Stimulated activated CD4-positive, alpha-beta T cell treated with anti-CD3 and anti-CD28 coated beads, Interleukin-1b, Interleukin-23, amount 100 ng/mL, for 1 hour (primary cell): ENCODE measurements at regions not wholly inside any gene's neighbourhood (a gene's known extent, or its start where the extent isn't known, plus 50 kb on each side); places are given as distances from the start of the nearest gene placed in this dataset.
"Not testable (repeated sequence)": the region's sequence is repeated elsewhere in the genome, so short reads cannot be mapped to it uniquely, and the experiment has no call there.

Experiments
- DNase-seq, 2 donors: peaks; one replicate each; pipeline ENCODE4 v3.0.0-alpha.2; 2020; ENCODE audit warnings: low read depth in 2 of 2

DNA sequence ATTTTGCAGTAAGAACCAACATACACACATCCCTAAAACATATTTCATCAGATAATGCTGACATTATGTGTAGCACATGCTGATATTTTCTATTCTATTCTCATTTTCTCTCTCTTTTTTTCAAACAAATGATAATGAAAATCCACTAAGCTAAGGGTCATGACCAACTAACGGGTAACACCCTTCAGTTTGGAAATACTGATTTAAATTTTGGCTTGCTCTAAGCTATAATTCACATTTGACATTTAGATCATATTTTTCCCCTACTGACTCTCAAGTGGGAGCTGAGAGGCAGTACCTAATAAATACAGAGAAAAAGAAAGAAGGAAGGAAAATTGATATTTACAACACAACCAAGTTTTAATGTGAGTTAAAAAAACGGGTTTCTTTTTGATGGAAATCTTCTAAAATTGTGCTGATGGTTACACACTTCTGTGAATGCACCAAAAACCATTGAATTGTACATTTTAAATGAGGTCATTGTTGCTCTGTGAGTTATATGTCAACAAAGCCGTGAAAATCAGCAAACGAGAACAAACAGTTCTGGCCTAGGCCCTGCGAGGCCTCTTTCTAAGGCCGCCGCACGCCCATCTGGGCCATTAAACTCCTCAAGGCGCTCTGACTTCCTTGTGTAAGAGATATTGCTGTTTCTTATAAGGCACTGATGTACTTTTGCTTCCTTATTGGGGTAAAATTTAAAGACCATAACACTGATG, 124.2 kb downstream of the GALR1 start:
- DNase-seq, result no peak

DNA sequence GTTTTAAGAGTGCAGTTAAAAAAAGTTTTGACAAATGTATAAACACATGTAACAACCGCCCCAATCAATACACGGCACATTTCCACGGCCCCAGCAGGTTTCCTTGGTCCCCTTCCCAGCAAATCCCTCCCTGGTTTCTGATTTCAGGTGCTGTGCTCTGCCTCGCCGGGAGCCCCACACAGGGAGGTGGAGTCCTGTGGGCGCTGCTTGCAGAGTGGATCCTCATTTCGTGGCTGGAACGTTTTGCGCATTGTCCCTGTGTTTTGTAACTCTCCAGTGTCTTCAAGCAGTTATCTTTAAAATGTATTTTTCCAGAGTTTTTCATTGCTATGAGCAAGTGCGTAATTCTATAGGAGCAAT, 124.8 kb downstream of the GALR1 start:
- DNase-seq, result no peak

DNA sequence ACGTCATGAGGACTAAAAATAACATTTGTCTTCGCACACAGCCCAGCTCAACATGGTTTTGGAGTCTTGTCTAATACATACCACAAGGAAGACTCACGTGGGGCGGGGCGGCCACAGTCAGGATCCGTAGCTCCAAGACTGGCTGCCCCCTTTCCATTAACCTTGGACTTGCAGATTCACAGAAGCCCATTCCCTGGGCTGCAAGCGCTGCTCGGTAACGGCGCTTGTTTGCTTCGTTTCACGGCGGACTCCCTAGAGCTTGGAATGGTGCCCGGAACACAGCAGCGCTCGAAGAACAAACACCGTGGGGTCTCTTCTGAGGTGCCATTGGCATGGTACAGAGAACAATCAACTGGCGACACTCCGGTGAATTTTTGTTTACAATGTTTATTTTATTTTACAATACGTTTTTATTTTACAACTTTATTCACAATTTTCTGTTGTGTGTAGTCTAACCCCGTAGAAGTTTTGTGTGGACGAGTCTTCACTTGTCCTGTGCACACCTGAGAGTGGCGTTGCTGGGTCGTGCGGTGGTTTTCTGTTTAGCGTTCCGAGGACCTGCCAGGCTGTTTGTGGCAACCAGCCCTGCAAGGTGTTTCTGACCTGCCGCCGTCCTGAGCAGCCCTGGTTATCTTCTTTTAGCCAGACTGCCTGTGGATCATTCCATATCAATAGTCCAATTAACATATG, 126.5 kb downstream of the GALR1 start:
- no peak for DNase-seq

DNA sequence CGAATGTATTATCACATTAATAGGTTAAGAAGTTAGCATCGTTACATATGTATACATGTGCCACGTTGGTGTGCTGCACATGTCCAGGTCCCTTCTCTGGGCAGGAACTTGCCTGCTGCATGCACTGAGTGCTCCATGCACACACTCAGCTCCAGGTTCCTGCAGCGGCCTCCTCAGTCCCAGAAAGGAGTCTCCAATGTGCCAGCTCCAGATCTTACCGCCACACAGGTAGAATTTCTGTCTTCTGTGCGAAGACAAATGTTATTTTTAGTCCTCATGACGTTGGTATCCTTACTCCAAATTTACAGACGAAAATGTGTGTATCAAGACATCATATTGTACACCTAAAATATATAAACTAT, 127.1 kb downstream of the GALR1 start:
- DNase-seq, result no peak

DNA sequence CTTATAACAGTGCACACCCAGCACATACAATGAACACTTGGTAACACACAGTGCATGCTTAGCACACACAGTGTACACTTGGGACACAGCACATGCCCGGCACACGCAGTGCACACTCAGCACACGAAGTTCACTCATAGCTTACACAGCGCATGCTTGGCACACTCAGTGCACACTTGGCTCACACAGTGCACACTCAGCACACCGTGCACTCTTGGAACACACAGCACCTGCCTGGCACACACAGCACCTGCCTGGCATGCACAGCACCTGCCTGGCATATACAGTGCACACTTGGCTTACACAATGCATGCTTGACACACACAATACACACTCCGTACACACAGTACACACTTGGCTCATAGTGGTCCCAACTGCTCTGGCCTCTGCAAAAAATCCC, 128.2 kb downstream of the GALR1 start:
- DNase-seq, result no peak

DNA sequence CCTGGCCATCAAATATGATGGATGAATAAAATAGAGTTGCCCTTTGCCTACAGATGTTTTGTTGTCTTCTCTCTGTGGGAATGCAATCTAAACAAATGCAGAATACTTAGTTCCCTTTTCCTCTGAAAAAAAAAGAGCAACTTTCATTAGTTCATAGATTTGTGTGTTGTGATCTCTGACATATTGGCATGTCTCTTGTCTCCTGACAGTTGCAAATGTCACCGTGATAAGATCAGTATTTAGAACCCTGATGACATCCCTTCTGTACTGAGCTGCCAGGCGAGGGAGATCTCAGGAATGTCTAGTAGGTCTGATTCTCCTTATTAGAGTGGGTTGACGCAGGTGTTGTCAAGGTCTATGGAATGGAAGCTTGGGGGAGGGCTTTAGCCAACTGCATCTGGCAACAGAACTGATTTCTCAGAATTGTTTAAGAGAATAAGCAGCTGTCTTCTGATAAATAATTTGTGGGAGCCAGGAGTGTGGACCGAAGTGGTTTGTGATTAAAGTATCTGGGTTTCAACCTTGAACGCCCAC, 130.4 kb downstream of the GALR1 start:
- DNase-seq, result no peak

DNA sequence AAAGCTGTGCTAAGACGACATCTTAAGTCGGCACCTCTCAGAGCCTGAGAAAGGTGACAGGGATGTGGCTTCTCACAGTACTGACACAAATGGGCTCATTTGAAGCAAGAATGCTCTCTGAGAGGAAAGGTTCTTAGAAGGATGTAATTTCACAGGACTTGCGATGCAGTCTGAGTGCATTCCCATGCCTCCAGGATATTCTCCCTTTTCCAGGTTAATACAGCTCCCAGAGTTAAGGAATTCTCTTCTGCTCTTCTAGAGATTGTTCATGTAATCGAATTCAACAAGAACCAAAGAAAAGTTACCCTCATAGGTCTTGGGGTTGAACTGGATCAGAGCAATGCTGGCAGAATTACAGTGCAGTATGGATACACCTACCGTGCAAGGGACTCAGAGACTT, 131.0 kb downstream of the GALR1 start:
- DNase-seq, result no peak

DNA sequence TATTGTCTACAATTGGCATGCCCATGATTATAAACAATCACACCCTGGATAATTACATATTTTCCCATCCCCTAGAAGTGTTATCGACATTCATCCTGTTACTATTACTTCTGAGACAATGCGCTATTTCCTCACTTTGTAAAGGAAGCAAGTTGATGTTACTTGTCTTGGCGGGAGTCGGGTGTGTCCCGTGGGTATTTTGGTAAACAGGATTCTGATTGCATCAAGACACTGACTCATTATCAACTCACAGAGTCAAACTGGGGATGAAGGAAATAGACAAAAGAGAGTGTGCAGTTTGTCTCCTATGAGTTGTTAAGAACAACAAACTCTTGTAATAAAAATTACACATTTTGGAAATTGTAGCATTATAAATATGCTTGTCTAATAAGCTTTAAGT, 142.7 kb downstream of the GALR1 start:
- DNase-seq, result no peak

DNA sequence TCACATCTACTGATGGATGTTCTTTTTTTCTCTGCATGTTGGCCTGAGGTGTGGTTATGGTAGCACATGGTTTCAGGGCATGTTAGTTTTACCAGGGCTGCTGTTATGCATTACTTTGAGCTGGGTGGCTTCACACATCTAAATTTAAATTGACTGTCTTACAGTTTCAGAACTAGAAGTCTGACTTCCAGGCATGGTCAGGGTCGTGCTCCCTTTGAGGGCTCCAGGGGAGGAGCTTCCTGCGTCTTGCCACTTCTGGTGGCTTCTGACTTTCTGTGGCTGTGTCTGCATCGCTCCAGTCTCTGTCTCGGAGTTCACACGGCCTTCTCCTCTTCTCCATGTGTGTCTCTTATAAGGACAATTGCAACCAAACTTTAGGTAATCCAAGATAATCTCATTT, 143.9 kb downstream of the GALR1 start:
- no peak for DNase-seq

DNA sequence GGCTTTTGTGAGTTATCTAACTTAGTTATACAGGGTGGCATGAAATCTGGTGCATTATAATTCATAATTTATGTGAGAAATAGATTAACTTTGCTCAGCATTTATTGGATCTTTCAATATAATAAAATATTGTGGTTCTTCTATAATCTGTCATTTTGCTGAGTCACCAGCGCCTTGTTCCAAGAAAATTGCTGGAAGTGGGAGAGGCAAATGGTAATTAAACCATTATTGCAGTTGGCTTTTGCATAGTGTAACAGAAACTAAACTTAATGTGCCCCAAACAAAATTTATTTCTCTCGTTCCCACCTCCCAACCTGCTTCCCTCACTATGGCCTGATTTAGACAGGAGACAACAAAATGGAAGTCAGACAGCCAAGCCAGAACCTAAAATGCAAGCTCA, 146.3 kb downstream of the GALR1 start:
- DNase-seq, result no peak

DNA sequence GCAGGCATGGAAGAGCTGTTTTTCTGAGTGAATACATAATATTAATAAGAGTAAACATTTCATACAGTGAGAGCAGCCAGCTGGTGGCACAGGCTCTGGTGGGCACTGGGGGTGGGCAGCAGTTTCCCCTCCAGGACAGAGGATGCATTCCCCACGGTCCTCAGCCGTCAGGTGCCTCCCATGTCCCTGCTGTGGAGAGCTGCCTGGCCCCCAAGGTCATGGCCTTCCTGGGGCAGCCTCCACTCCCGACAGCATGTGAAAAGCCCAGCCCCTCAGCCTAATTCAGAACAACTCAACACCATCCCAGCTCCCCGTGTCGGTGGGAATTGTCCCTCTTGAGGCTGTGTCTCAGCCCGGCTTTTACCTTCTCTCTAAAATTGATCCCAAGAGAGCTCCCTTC, 147.4 kb downstream of the GALR1 start:
- no peak for DNase-seq

DNA sequence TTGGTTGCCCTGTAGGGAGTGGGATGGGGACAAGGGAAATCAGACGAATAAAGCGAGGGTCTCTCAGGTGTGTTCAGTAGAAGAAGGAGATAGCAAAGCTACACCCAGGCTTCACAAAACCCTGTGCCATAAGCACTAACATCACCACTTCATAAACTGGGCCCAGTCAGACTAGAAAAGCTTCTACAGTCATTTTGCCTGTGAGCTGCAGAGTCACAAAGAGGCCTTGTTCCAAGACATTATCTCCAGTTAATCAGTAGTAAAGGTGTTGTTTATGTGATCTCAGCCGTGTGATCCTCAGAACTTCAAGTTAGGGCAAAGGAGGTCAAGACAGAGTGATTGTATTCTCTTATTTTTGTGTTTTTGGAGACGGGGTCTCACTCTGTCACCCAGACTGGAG, 148.0 kb downstream of the GALR1 start:
- DNase-seq, result no peak

DNA sequence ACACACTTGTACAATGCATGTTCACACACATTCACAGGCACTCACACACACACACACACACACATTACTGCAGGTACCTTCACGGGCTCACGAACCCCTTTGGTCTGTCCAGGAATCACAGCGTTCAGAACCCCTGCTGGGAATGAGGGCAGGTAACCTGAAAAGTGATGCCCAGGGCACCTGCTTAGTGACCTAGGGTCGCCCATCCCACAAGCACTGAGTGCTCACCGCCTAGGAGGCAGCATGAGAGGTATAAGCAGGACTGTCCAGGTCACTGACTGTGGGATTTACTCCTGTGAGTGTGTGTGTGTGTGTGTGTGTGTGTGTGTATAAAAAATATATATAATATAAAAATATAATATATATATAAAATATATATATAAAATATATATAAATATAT, 150.9 kb downstream of the GALR1 start:
- no peak for DNase-seq

DNA sequence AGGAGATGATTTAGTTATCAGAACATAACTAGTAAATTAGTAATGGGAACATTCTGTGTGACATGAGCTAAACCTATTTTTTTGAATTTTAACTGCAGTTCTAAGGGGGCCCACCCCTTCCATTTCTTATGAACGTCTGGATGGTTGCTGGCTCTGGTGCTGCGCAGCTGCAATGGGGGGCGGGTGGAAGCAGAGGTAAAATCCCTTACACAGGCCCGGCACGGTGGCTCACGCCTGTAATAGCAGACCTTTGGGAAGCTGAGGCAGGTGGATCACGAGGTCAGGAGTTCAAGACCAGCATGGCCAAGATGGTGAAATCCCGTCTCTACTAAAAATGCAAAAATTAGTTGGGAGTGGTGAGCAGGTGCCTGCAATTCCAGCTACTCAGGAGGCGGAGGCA, 151.5 kb downstream of the GALR1 start:
- DNase-seq, result no peak

DNA sequence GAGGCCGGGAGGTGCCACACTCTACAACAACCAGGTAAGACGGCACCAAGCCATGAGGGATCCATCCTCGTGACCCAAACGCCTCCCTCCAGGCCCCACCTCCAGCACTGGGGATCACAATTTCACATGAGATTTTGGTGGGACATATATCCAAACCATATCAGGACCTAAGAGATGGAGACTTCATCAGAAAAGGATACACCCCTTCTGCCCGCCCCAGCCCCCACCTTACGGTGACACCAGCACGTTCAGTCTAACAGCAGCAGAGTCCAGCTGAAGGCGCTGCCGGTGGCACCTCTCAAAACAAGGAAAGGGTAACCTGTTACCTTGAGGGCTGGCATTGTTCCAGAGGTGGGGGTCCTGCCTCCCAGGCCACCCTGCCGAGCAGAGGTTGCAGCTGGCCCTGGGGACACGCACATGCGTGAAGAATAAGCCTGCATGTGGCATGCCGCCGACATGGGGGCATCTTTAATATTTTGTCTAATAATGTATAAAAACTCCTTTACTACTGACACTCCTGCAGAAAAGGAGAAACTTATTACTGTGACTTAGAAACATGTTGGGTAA, 154.4 kb downstream of the GALR1 start:
- no peak for DNase-seq

DNA sequence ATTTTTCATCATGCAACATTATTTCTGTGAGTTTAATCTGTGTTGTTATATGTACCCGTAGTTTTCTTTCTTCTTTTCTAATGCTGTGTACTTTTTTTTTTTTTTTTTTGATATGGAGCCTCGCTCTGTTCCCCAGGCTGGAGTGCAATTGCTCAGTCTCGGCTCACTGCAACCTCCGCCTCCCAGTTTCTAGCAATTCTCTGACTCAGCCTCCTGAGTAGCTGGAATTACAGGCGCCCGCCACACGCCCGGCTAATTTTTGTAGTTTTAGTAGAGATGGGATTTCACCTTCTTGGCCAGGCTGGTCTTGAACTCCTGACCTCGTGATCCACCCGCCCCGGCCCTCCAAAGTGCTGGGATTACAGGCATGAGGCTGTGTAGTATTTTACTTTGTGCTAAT, 155.4 kb downstream of the GALR1 start:
- no peak for DNase-seq

DNA sequence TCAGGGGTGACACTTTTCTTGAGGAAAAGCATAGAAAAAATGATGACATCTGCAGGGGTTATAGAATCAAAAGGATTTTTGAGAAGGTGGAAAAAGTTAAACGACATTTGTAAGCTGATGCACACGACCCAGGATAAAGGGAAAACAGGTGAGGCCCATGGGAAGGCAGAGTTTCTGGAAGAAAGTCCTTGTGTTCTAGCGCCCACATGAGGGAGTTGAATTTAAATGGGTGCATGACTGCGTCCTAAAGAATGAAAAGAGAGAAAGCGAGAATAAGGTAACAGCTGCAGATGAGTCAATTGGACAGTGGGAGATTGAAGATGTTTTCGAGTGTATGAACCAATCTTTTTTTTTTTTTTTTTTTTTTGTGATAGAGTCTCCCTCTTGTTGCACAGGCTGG, 158.1 kb downstream of the GALR1 start:
- DNase-seq, result no peak

DNA sequence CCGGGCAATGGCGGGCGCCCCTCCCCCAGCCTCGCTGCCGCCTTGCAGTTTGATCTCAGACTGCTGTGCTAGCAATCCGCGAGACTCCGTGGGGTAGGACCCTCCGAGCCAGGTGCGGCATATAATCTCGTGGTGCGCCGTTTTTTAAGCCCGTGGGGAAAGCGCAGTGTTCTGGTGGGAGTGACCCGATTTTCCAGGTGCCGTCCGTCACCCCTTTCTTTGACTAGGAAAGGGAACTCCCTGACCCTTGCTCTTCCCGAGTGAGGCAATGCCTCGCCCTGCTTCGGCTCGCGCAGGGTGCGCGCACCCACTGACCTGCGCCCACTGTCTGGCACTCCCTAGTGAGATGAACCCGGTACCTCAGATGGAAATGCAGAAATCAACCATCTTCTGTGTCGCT, 171.9 kb downstream of the GALR1 start:
- DNase-seq, result not testable (repeated sequence)

DNA sequence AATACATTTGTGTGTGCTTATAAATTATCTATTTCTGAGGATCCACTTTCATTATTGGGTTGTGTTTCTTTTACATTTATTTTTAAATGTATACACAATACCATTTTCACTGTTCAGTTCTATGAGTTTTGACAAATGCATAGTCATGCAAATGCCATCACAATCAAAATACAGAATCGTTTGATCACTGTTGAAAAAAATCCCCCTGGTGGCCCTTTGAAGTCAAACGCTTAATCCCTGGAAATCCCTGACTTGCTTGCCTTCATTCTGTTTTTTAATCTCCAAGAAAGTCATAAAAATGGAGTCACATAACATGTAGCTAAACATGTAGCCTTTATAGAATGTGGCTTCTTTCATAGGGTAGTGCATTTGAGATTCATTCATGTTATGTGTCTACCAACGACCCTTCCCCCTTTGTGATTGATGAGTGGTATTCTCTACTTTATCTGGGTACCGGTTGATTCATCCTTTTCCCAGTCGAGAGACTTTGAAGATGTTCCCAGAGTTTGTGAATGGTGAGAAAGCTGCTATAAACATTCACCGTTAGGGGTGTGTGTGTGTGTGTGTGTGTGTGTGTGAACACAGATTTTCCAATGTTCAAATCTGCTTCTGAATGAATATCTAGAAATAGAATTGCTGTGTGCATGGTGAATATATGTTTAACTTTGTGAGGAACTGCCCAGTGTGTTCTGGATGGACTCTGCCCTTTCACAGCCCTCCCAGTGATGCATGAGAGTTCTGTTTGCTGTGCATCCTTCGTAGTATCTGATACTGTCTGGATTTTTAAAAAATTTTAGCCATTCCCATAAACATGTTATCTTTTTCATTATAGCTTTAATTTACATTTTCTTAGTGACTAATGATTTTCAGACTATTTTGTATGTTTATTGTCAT, 173.6 kb downstream of the GALR1 start:
- no peak for DNase-seq

DNA sequence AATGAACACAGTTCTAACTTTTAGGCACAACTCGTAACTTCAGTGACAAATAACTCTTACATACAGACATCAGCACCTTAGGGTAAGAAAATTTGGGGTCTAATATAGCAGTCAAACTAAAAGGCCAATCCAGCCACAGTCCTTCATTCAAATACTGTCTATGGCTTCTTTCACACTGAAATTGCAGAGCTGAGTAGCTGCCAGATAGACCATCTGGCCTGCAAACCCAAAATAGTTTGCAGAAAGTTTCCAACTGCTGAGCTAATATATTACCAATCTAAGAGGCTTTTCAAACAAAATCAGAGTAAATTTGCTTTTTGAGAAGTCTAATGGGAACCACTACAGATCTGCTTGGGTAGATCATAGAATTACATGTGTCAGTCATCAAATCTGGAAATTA, 183.4 kb downstream of the GALR1 start:
- no peak for DNase-seq

DNA sequence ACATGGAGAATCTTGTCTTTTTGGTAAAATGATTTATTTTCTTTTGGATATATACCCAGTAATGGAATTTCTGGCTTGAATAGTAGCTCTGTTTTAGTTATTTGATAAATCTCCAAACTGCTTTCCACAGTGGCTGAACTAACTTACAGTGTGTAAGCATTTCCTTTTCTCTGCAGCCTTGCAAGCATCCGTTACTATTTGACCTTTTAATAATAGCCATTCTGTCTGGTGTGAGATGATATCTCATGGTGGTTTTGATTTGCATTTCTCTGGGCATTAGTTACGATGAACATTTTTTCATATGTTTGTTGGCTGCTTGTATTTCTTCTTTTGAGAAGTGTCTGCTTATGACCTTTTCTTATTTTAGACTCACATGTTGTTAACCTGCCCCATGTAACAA, 190.2 kb downstream of the GALR1 start:
- no peak for DNase-seq

DNA sequence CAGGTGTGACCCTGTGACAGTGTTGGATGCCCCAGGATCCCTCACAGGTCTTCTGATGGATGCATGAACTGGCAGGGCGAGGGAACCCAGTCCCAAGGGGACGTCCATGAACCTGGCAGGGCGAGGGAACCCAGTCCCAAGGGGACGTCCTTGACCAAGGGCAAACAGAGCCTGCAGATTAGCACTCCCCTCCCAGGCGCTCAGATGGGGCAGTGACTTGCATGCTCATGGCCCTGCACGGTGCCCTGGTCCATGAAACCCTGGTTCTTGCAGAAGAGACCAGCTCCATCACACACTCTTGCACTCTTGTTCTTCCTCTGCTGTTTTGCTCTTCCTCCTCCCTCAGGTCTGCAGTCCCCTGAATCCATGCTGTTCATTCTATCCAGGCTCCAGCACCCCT, 192.7 kb downstream of the GALR1 start:
- DNase-seq, result no peak
